HG03520 (cell line): ENCODE measurements at regions not wholly inside any gene's neighbourhood (a gene's known extent, or its start where the extent isn't known, plus 50 kb on each side); places are given as distances from the start of the nearest gene placed in this dataset.

Experiments
- ATAC-seq: cut with Tn5 transposase; IDR thresholded peaks from one replicate; pipeline ENCODE4 v1.9.1; 2021; ENCODE audit warnings: mild to moderate bottlenecking, moderate library complexity; ENCODE audit not compliant: unreplicated experiment

DNA sequence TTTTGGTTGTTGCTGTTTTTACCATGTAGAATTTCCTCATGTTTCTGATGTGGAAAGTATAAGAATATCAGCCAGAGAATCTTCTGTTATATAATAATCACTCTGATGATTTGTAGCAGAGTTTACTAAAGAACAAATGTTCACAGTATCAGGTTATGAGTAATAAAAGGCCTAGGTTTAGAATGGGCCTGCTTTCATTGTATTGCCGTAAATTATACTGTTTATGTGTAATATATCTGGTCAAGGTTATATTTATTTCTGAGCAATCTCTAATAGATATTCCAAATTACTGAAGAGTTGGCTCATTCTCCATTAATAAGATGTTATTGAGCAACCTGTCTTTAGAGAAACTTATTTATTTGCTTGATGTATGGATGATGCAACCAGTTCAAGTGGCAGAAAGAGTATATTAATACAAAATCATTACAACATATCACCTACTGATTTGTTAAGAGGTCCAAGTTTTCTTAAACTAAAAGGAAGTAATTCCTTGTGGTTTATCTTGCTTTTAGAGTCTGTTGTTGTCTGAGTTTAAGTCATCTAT, 649.4 kb upstream of the CXADR start:
- no peak for ATAC-seq

DNA sequence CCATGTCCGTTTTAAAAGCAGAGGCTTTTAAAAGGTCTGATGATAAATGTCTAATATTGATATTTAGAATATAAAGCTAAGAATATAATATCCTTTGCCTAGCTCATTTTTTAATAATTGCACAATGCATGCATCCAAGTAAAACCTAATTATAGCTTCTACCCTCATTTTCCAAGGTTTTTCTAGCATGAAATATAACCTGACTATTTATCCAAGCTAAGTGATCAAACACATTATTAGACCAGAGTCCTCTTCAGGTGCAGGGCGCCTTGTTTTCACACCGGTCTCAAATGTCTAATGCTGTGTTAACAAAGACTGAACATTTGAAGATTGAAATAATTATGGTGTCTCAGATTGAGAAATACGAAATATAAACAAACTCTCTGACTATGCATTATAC, 648.9 kb upstream of the CXADR start:
- ATAC-seq: no peak

DNA sequence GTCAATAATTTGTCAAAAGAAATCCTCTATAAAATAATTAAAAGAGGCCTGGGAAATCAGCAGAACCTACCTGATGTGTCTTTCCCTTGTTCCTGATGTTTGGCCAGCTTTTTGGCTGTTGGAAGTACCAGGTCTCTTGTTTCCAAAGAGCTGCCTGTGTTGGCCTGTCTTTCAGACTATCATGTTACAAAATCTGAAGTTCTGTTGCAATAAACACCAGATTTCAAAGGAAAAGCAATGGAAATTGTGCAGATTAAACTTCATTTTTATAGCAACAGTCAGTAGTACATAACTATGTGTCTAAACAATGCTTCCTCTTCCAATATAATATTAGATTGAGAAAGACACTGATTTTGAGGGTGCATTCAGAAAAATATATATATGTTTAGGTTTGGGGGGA, 647.2 kb upstream of the CXADR start:
- ATAC-seq: no peak

DNA sequence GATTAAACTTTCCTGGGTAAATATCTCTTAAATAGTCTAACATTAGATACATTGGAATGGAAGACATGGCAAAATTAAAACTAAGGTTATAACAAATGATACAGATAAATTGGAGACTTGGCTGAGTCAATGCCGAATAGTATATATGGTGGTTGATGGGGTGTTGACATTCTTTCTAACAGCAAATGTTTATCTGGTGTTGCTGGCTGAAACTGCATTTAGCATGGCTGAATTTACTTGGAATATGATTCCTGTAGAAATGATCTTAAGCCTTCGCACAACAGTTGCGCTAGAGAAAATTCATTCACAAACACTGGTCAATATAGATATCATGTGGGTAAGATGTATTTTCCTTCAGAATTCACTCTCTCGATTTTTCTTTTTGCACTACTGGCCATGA, 646.0 kb upstream of the CXADR start:
- no peak for ATAC-seq

DNA sequence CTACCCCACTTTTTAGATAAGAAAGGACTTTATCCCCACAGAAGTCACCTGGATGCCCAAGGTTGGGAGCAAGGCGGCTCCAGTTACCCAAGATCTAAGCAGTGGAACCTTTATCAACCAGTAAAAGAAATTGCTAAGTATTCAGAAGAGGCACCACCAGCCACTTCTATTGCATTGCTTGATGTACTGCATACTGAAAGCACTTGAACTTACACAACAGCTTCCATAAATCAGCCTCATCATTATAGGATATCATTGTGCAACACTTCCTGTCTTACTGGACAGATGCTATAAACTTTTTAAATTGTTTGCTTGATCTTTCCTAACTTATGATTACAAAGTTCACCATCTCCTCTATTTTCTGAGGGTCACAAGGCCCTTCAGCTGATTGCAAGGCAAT, 642.7 kb upstream of the CXADR start:
- ATAC-seq: no peak

GRCh38 chr21:16872616-16873015, 640.2 kb upstream of the CXADR start:
- no peak for ATAC-seq

GRCh38 chr21:16873176-16873575, 639.7 kb upstream of the CXADR start:
- no peak for ATAC-seq

- no peak for ATAC-seq
These were observed 639.2 kb upstream of the CXADR start for GRCh38 chr21:16873596-16873995.

DNA sequence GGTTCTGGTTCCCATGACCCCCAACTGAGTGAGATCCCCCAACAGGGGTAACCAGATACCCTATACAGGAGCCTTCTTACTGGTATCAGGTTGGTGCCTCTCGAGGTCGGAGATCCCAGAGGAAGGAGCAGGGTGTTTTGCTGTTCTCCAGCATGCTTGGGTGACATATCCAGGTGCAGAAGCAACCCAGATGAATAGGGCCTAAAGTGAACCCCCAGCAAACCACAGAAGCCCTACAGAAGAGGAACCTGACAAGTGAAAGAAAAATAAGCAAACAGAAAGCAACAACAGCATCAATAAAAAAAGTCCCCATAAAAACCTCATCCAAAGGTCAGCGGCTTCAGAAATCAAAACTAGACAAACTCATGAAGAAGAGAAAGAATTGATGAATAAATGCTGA, 633.4 kb upstream of the CXADR start:
- ATAC-seq: no peak

GRCh38 chr21:16891821-16892220, 621.0 kb upstream of the CXADR start:
- no peak for ATAC-seq

GRCh38 chr21:16900685-16901084, 612.2 kb upstream of the CXADR start:
- no peak for ATAC-seq

DNA sequence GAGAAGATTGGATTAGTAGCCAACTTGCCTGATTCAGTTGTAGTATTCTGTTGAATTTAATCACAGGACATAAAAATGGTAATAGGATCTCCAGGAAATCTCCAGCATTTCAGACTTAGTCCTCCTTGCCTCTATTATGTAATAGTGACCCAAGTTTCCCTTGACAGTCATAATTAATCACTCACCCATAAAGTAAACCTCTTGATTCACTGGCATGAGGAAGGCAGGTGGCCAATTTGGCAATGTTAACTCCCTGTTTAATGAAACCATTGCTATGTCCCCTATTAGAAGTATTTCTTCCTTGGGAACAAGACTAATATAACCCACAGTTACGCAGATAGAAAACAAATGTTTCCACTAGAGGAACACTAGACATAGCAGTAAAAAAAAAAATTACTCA, 604.8 kb upstream of the CXADR start:
- ATAC-seq: no peak

GRCh38 chr21:16910435-16911165, 602.2 kb upstream of the CXADR start:
- no peak for ATAC-seq

- no peak for ATAC-seq
These were observed 601.7 kb upstream of the CXADR start for GRCh38 chr21:16911166-16911607.

DNA sequence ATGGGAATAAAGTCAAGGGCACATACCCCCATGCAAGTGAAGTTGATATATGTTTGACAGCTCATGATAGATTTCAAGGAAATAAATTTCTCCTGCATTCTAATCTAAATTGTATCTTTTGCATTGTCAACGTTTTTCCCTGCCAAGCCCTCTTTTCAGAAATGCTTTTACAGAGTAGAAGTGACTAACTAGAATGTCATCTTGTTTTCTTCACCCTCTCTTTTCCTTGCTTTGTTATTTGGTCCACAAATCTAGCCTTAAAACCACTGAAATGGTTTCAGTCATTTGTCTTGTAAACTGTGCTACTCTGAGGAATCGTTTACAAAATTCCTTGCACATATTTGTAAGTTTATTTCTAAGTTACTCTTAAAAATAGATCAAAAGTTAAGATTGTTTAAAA, 600.8 kb upstream of the CXADR start:
- no peak for ATAC-seq

DNA sequence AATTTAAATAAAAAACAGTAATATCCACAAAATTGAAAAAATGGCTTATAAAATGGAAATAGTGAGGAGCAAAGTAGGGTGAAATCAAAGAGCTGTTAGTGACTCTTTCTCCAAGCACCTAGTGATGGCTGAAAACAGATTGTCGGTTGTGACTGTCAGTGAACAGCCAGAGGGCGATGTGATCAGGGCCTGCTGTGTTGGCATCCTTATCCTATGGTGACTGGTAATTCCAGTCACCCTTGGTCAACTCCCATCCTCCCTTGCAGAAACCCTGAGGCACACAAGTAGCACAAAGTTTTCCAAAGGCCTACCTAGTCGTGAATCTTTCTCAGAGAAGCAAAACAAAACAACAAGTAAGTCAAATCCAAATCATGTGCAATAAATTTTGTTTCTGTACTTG, 599.8 kb upstream of the CXADR start:
- ATAC-seq: no peak

DNA sequence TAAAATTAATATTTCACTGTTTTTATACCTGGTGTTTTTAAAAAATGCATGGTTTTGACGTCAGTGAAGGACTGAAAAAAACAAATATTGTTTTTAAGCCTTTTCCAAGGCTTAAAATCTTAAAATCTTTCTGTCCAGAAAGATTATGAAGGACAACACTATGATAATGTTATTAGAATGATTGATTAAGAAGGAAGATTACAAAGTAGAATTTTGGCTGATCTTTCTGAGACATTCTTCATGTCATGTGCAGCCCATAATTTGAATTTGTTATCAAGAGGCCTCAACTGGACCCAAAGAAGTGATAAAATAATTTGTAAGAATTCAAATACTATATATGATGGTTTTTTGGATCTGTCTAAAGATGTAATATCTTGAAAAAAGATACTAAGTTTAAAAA, 584.4 kb upstream of the CXADR start:
- ATAC-seq: no peak

DNA sequence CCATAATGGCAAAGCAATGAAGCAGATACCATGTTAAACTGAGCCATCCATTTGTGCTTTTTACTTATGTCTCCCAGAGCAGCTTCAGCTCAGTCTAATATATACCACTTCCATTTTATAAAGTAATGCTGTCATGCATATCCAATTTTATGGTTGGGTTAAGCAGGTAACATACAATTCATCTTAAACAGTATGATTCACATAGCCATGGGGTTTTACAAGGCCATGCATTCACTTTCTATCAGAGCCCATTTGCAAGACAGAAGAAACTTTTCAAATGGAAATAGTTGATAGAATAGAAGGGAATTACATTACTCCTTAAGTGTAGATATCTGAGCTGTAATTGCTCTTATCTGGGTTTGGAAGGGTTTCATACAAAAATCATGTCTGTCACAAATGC, 580.5 kb upstream of the CXADR start:
- no peak for ATAC-seq

DNA sequence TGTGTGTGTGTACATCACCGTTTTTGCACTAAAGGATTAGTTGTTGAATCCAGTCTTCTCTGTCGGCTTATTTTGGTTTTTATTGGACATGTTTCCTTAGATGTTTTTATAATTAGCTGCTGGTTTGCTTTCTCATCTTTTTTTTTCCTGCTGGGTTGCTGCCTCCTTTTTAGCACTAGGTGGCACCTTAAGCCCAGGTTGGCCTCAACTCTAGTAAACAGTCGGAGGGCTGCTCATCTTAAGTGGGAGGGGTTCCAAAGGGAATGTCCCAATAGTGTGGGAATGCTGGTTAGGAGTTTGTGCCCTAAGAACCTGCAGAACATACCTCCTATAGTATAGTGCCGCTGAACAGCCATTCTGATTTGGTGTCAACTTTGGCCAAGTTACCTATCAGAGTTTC, 570.1 kb upstream of the CXADR start:
- ATAC-seq: no peak

DNA sequence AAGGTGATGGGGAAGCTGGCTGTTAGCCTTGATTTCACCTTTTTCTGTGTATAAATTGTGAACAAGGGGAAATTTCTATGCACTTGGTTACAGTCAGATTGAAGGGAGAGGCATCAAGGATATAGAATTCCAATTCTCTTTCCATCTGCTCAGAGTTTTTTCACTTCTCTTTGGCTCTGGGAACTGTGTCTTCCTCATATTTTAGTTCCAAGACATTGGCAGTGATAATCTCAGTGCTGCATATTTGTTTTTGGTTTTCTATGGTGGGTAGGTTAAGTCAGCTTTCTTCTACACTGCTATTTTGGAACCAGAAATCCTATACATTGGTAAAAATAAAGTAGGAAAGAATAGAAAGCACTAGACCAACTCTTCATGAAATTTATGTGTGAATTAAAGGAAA, 569.6 kb upstream of the CXADR start:
- no peak for ATAC-seq

DNA sequence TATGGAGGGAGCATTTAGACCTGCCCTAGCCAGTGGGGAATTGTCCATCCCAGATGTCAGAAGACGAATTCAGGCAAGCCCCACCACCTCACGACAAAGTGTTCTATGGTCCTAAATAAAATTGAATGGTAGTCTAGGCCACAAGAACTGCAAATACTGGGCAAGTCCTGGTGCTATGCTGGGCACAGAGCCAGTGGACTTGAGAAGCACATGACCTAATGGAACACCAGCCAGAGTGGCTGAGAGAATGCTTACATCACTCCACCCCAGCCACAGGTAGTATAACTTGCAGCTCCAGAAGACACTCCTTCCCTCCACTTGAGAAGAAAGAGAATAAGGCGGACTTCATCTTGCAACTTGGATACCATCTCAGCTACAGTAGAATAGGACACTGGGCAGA, 567.3 kb upstream of the CXADR start:
- ATAC-seq: no peak

- ATAC-seq: no peak
These were observed 556.0 kb upstream of the CXADR start for GRCh38 chr21:16956824-16957223.

DNA sequence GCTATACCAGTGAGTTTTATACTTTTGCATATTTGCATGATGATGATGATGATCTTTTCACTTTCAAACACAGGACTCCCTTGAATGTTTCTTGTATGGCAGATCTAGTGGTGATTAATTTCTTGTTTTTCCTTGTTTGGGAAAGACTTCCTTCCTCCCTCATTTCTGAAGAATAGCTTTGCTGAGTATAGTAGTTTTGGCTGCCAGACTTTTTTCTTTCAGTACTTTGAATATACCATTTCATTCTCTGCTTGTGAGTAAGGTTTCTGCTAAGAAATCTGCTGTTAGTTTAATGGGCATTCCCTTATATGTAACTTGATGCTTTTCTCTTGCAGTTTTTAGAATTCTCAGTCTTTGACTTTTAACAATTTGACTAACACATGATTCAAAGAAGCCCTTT, 547.4 kb upstream of the CXADR start:
- ATAC-seq: no peak
